Mesothelial cell of epicardium (in vitro differentiated cells): ENCODE measurements at regions not wholly inside any gene's neighbourhood (a gene's known extent, or its start where the extent isn't known, plus 50 kb on each side); places are given as distances from the start of the nearest gene placed in this dataset.

ENCODE experiments used
- DNase-seq, 2 experiments: peaks; one replicate each; pipeline ENCODE4 v3.0.0; 2021; ENCODE audit warnings: low spot score in 2 of 2; ENCODE audit not compliant: unreplicated experiment in 2 of 2
- H3K27ac Mint-ChIP-seq: 2 replicates; pipeline ENCODE4 v1.8.0; 2021; ENCODE audit warnings: mixed read lengths
- H3K27me3 Mint-ChIP-seq: 2 replicates; pipeline ENCODE4 v1.8.0; 2021; ENCODE audit warnings: low read depth, mixed read lengths
- H3K36me3 Mint-ChIP-seq: 2 replicates; pipeline ENCODE4 v1.8.0; 2021; ENCODE audit warnings: mixed read lengths
- H3K4me1 Mint-ChIP-seq: 2 replicates; pipeline ENCODE4 v1.8.0; 2021; ENCODE audit warnings: mixed read lengths
- H3K4me3 Mint-ChIP-seq: 2 replicates; pipeline ENCODE4 v1.8.0; 2021; ENCODE audit warnings: mild to moderate bottlenecking, moderate library complexity, mixed read lengths
- H3K9me3 Mint-ChIP-seq: 2 replicates; pipeline ENCODE4 v1.8.0; 2021; ENCODE audit warnings: mixed read lengths
- CTCF ChIP-seq: fragments of 200-600 bp; sonication (generic); IDR thresholded peaks from one replicate; pipeline ENCODE4 v1.5.0; 2021; ENCODE audit warnings: antibody characterized with exemption; ENCODE audit not compliant: unreplicated experiment

DNA sequence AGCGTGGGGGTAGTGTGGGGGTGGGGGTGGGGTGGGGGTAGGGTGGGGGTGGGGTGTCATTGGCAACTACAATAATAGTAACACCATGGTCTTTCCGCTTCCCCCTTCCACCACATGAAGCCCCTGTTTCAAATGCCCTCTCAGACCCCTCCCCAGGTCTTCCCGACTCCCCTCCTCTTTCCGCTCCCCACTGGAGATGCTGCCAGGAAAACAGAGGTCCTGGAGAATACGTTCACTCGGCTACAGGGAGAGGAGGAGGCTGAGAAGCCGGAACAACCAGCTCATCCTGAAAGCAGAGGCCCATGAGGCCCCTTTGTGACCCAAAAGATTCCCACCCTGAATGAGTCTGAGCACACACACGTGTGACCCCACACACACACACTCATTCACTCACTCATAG is 75.4 kb downstream of the CPN2 start:
- no peak overlapping the region for H3K4me3 Mint-ChIP-seq
- H3K27ac Mint-ChIP-seq: peak overlapping the region; percentile 82
- peak in 1 of 2 experiments; percentile 5 for DNase-seq
- H3K9me3 Mint-ChIP-seq: no peaks in the 10 kb centered on the region
- no peaks in the 10 kb centered on the region for H3K36me3 Mint-ChIP-seq
- TF ChIP-seq CTCF: no peak
- H3K4me1 Mint-ChIP-seq: peaks cover 71% of the 10 kb centered on the region
- no peaks in the 10 kb centered on the region for H3K27me3 Mint-ChIP-seq

GRCh38 chr3:194276768-194277103 is 74.4 kb downstream of the CPN2 start:
- Mint-ChIP-seq H3K9me3 (no peaks in the 10 kb centered on the region), H3K4me3 (no peak overlapping the region), H3K4me1 (peaks cover 66% of the 10 kb centered on the region), H3K27ac (peak overlapping the region; percentile 93), H3K36me3 (no peaks in the 10 kb centered on the region), H3K27me3 (no peaks in the 10 kb centered on the region)
- DNase-seq: no peak
- TF ChIP-seq CTCF: no peak

DNA sequence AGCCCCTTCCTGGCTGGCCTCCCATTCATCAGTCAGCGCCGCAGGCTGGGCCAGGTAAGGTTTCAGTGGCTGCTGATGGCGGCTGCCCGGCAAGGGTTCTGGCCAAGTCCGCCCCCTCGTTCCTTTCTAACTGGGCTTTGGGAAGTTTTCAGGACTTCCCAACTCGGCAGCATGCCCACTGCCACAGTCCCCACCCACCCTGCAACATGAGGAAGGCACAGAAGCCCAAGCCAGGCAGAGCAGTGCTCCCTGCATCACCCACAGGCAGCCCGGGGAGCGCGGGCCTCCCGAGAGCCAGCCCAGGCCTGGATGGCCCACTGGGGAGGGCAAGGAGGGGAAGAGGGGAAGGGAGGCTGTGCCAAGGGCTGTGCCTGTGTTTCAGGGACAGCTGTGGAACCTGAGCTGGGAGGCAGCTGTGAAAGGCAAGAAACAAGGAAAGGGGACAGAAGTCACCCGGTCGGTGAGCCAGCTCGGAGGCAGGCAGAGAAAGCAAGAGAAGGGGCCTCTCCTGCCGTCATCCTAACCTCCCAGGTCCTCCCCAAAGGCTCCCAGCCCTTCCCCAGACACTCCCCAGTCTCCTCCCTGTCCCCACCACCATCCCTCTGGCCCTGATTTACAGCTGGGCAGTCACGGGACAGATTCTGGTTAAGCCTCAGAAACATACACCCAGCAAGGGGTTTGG is 73.9 kb downstream of the CPN2 start:
- no peaks in the 10 kb centered on the region for H3K36me3 Mint-ChIP-seq
- H3K4me3 Mint-ChIP-seq: no peak overlapping the region
- peak in 1 of 2 experiments; percentile 18 for DNase-seq
- H3K4me1 Mint-ChIP-seq: peaks cover 66% of the 10 kb centered on the region
- no peaks in the 10 kb centered on the region for H3K27me3 Mint-ChIP-seq
- H3K27ac Mint-ChIP-seq: peak overlapping the region; percentile 93
- no peak for TF ChIP-seq CTCF
- H3K9me3 Mint-ChIP-seq: no peaks in the 10 kb centered on the region

DNA sequence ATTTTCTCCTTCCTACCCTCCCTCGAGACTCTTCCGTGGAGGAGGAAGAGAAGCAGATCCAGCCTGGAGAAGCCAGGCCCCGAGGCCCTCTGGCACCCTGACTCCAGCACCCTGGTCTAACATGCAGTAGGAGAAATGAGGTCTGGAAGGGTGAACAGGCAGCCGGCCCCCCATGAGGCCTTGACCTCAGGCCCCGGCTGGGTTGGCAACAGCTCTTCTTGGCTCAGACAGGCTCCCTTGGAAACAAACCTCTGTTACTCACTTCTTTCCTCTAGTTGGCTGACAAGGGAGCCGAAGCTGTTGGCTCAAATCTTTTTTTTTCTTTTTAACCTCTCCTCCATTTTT is 73.4 kb downstream of the CPN2 start:
- no peaks in the 10 kb centered on the region for H3K36me3 Mint-ChIP-seq
- no peaks in the 10 kb centered on the region for H3K27me3 Mint-ChIP-seq
- no peak overlapping the region for H3K4me3 Mint-ChIP-seq
- H3K9me3 Mint-ChIP-seq: no peaks in the 10 kb centered on the region
- peaks cover 64% of the 10 kb centered on the region for H3K4me1 Mint-ChIP-seq
- DNase-seq: peak in 1 of 2 experiments; percentile 12
- no peak for TF ChIP-seq CTCF
- H3K27ac Mint-ChIP-seq: peak overlapping the region; percentile 93

GRCh38 chr3:194278186-194278845 is 72.8 kb downstream of the CPN2 start:
- peaks cover 61% of the 10 kb centered on the region for H3K4me1 Mint-ChIP-seq
- no peak for TF ChIP-seq CTCF
- no peaks in the 10 kb centered on the region for H3K9me3 Mint-ChIP-seq
- H3K36me3 Mint-ChIP-seq: no peaks in the 10 kb centered on the region
- H3K4me3 Mint-ChIP-seq: no peak overlapping the region
- no peaks in the 10 kb centered on the region for H3K27me3 Mint-ChIP-seq
- peak overlapping the region; percentile 93 for H3K27ac Mint-ChIP-seq
- peak in 1 of 2 experiments; percentile 2 for DNase-seq
